MCF 10A (cell line): ENCODE measurements at regions not wholly inside any gene's neighbourhood (a gene's known extent, or its start where the extent isn't known, plus 50 kb on each side); places are given as distances from the start of the nearest gene placed in this dataset.

Source experiments
- BruUV-seq: library from RNA; stranded (reverse); fragments of 400-500 nt; replicated peaks from 2 replicates; lab custom pipeline; 2021; lab: Mats Ljungman, UMichigan
- CTCF ChIA-PET: fragments of 300-600 bp; sonication (Branson Sonifier 250); formaldehyde crosslinking; extraction: SDS; loops from one replicate; lab custom pipeline; 2021; ENCODE audit warnings: antibody characterized with exemption, inconsistent platforms; lab: Yijun Ruan, JAX
- POLR2A ChIA-PET: fragments of 300-600, 350-650 bp; sonication (Branson Sonifier 250); formaldehyde crosslinking; extraction: SDS; loops from one replicate; lab custom pipeline; 2020; ENCODE audit warnings: antibody characterized with exemption, inconsistent platforms; lab: Yijun Ruan, JAX
- DNase-seq: peaks from one replicate; pipeline ENCODE4 v3.0.0-alpha.2; 2018; ENCODE audit not compliant: unreplicated experiment
- H3K27ac Mint-ChIP-seq: one replicate; pipeline ENCODE4 v1.8.0; 2022; ENCODE audit warnings: mild to moderate bottlenecking, low read depth, mixed read lengths; ENCODE audit not compliant: unreplicated experiment
- H3K27me3 Mint-ChIP-seq: one replicate; pipeline ENCODE4 v1.8.0; 2022; ENCODE audit warnings: mixed read lengths; ENCODE audit not compliant: insufficient read depth, unreplicated experiment
- H3K36me3 Mint-ChIP-seq: one replicate; pipeline ENCODE4 v1.8.0; 2022; ENCODE audit warnings: mild to moderate bottlenecking, moderate library complexity, mixed read lengths; ENCODE audit not compliant: insufficient read depth, unreplicated experiment
- H3K4me1 Mint-ChIP-seq: one replicate; pipeline ENCODE4 v1.8.0; 2022; ENCODE audit warnings: mixed read lengths; ENCODE audit not compliant: insufficient read depth, unreplicated experiment
- H3K4me3 Mint-ChIP-seq: one replicate; pipeline ENCODE4 v1.8.0; 2022; ENCODE audit warnings: mild to moderate bottlenecking, moderate library complexity, mixed read lengths; ENCODE audit not compliant: unreplicated experiment
- H3K9me3 Mint-ChIP-seq: one replicate; pipeline ENCODE4 v1.8.0; 2022; ENCODE audit warnings: mixed read lengths; ENCODE audit not compliant: unreplicated experiment
- CTCF ChIP-seq: fragments of 200-600 bp; IDR thresholded peaks from one replicate; pipeline ENCODE4 v1.8.0; 2022; ENCODE audit warnings: antibody characterized with exemption, mild to moderate bottlenecking; ENCODE audit not compliant: unreplicated experiment
- intact Hi-C: fragments of 100-400 bp; cut with micrococcal nuclease; formaldehyde crosslinking; loops from 2 replicates; pipeline ENCODE4 v1.14.1; 2022

- no peak overlapping the region for H3K4me3 Mint-ChIP-seq
- POLR2A ChIA-PET, result no interaction called here
- H3K9me3 Mint-ChIP-seq, result no peaks in the 10 kb centered on the region
- no TSS peak for BruUV-seq
- intact Hi-C loops, result no loop called here
- H3K4me1 Mint-ChIP-seq, result no peaks in the 10 kb centered on the region
- CTCF ChIA-PET, result no interaction called here
- H3K36me3 Mint-ChIP-seq, result no peaks in the 10 kb centered on the region
- no peaks in the 10 kb centered on the region for H3K27me3 Mint-ChIP-seq
- H3K27ac Mint-ChIP-seq, result no peak overlapping the region
- DNase-seq, result no peak
- no peak for TF ChIP-seq CTCF
These were observed 85.7 kb downstream of the RFPL4B start for GRCh38 chr6:112432853-112433252.

GRCh38 chr6:112433457-112433856 lies 86.3 kb downstream of the RFPL4B start:
- no peaks in the 10 kb centered on the region for H3K9me3 Mint-ChIP-seq
- H3K4me1 Mint-ChIP-seq, result no peaks in the 10 kb centered on the region
- DNase-seq, result no peak
- no peak overlapping the region for H3K4me3 Mint-ChIP-seq
- TF ChIP-seq CTCF, result no peak
- CTCF ChIA-PET, result no interaction called here
- H3K27ac Mint-ChIP-seq, result no peak overlapping the region
- intact Hi-C loops, result no loop called here
- H3K36me3 Mint-ChIP-seq, result no peaks in the 10 kb centered on the region
- no peaks in the 10 kb centered on the region for H3K27me3 Mint-ChIP-seq
- POLR2A ChIA-PET, result no interaction called here
- no TSS peak for BruUV-seq

GRCh38 chr6:112434896-112435435 lies 87.8 kb downstream of the RFPL4B start:
- no peak for DNase-seq
- intact Hi-C loops, result no loop called here
- CTCF ChIA-PET, result no interaction called here
- Mint-ChIP-seq H3K4me3 (no peak overlapping the region), H3K27ac (no peak overlapping the region), H3K9me3 (no peaks in the 10 kb centered on the region), H3K27me3 (no peaks in the 10 kb centered on the region), H3K36me3 (no peaks in the 10 kb centered on the region), H3K4me1 (no peaks in the 10 kb centered on the region)
- POLR2A ChIA-PET, result no interaction called here
- BruUV-seq, result no TSS peak
- no peak for TF ChIP-seq CTCF

GRCh38 chr6:112437058-112437457 lies 89.9 kb downstream of the RFPL4B start:
- intact Hi-C loops, result no loop called here
- H3K9me3 Mint-ChIP-seq, result no peaks in the 10 kb centered on the region
- no peaks in the 10 kb centered on the region for H3K27me3 Mint-ChIP-seq
- H3K4me3 Mint-ChIP-seq, result no peak overlapping the region
- CTCF ChIA-PET, result interaction anchor here (0.6 to 0.8 kb wide), 2 partner anchors 144 to 339 kb away, joined by 3 to 4 read pairs; no protein-coding TSS in a partner anchor
- BruUV-seq, result no TSS peak
- no peaks in the 10 kb centered on the region for H3K36me3 Mint-ChIP-seq
- POLR2A ChIA-PET, result interaction anchor here (0.9 kb wide), 1 partner anchor 19 kb away, joined by 3 read pairs; no protein-coding TSS in a partner anchor
- H3K27ac Mint-ChIP-seq, result no peak overlapping the region
- DNase-seq, result no peak
- H3K4me1 Mint-ChIP-seq, result peaks cover 6% of the 10 kb centered on the region
- TF ChIP-seq CTCF, result no peak
